ENCODE measurements at regions not wholly inside any gene's neighbourhood (a gene's known extent, or its start where the extent isn't known, plus 50 kb on each side); places are given as distances from the start of the nearest gene placed in this dataset.

DNA sequence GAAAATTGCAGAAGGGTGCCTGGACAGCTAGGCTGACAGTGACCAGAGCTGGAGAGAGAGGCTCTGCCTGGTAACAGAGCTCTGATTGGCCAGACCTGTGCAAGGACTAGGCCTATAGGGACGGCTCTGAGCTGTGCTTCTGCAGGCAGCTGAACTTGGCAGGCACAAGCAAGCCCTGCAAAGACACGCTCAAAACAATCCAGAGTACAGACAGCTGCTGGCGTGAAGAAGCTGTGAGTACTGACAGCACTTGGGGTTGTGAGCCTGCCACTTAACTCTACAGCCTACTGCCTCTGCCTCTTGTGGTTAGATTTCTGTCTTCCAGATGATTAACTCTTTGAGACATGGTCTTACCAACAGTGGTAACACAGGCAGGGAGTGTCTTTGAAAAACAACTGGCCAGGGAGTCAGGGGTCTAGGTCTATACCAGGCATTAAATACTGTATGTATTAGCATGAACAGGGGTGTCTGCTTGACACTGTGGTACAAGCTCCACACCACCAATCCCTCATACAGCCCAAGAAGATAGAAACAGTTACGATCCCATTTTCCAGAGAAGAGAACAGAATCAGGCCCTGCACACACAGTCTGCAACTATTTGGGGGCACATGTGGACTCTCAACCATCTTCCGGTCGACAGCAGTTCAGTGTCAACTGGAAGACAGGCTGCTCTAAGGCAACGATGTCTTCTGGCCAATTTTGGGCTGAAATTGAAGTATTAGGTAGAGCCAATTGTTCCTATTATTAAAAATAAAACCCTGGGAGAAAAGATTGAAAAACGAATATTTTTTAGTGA is 568.4 kb downstream of the TNS1 start:
- TF ChIP-seq POLR2A (IDR thresholded peaks at IDR 0.05; ENCODE audit: low read depth, low read length): no peak
- TF ChIP-seq POLR2AphosphoS5 (IDR thresholded peaks at IDR 0.05; ENCODE audit: low read depth, low read length): no peak
- no peak for TF ChIP-seq PAX5 (IDR thresholded peaks at IDR 0.05; ENCODE audit: insufficient read depth, low read length, severe bottlenecking)
- no peak for TF ChIP-seq POU2F2 (IDR thresholded peaks at IDR 0.05; ENCODE audit: low read depth, low read length)
- TF ChIP-seq SPI1 (IDR thresholded peaks at IDR 0.05; ENCODE audit: low read depth, low read length): no peak
